ENCODE measurements at regions not wholly inside any gene's neighbourhood (a gene's known extent, or its start where the extent isn't known, plus 50 kb on each side); places are given as distances from the start of the nearest gene placed in this dataset.

DNA sequence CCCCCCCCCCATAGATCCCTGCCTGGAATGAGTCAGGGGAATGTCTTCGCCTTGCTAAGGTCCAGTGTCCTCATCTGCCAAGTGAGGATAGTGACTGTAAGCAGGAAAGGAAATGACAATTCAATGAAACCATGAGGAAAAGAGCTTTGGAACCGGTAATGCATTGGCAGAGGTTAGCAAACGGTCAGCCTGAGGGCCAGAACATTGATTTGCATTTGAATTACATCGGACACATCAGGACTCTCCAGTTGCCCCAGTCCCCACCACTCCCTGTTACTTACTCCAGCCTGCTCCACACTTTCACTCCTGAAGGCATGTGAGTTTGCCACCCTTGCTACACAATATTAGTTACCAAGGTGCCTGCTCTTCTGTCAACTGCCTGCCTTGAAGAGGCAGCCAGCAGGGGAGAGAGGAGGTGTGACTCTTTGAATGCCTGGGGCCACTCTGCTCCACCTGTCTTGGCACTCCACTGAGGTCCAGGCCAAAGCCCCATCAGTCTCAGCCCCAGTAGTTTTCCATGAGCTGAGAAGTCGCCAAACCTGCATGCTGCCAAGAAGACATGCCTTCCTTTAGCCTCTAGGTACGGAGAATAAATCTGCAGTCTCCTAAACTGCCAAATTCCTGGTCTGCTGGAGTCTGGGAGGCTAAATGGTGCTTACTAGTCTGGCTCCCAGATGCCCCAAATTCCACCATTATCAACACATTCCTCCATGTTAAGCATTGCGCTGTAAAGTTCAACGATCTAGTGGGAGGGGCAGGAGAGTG, 191.7 kb upstream of the TLE3 start:
- no peaks in the 10 kb centered on the region for H3K9me3 ChIP-seq (ENCODE audit: control insufficient read depth, insufficient read depth, low read length)
- no peak overlapping the region for H3K4me3 ChIP-seq (ENCODE audit: low read length)
- no peak overlapping the region for H3K4me2 ChIP-seq (ENCODE audit: low read length)
- no peaks in the 10 kb centered on the region for H3K36me3 ChIP-seq (ENCODE audit: control insufficient read depth, low read length)
- H3F3A ChIP-seq (ENCODE audit: control insufficient read depth, insufficient read depth): peaks cover 3% of the 10 kb centered on the region; the same call in 1 of the 2 replicates
- H4K20me1 ChIP-seq (ENCODE audit: control insufficient read depth, insufficient read depth, low read depth, low read length): no peaks in the 10 kb centered on the region
- no peaks in the 10 kb centered on the region for H3K79me2 ChIP-seq (ENCODE audit: control insufficient read depth, low read length)
- no peak overlapping the region for H3K27ac ChIP-seq (ENCODE audit: low read depth, low read length)
- H3K4me1 ChIP-seq (ENCODE audit: control insufficient read depth, low read length): peaks cover 34% of the 10 kb centered on the region
- H3K9me2 ChIP-seq (replicated peaks; ENCODE audit: control insufficient read depth, low read length): no peaks in the 10 kb centered on the region
- no peaks in the 10 kb centered on the region for H3K27me3 ChIP-seq (ENCODE audit: control insufficient read depth, low read length)
- TF ChIP-seq EZH2phosphoT487 (IDR thresholded peaks at IDR 0.05; ENCODE audit: borderline replicate concordance, low read length) (no peak), CTCF (IDR thresholded peaks at IDR 0.05; ENCODE audit: low read depth, low read length, poor library complexity, severe bottlenecking) (no peak)

DNA sequence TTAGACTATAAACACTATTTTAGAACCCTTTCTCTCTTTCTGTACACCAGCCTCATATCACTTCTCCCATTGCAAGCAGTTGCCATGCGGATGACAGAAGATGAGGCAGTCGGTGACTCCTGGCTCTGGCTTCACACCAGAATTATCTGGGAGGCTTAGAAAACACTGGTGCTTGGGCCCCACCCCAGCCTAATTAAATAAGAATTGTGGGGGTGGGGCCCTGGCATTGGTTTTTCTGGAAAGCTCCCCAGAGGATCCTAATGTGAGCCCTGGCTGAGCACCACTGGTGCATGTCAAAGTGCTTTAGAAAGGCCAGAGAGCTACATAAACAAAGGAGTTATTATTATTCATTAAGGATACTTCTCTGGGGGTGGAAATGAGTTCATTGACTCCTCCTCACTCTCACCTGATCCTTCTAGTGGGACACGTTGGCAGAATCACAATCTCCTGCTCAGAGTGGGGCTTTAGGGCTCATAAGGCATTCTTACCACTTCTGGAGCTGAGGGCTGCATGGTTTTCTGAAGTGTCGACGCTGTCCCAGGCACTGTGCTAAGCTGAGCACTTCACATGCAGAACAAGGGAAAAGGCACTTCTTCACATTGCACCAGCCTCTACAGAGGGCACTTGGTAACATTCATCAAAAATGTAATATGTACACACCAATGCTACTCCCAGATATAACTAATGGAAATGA, 188.5 kb upstream of the TLE3 start:
- Histone ChIP-seq H3K27ac (ENCODE audit: low read depth, low read length) (no peak overlapping the region), H3K36me3 (ENCODE audit: control insufficient read depth, low read length) (no peaks in the 10 kb centered on the region), H3K4me3 (ENCODE audit: low read length) (no peak overlapping the region), H3K79me2 (ENCODE audit: control insufficient read depth, low read length) (no peaks in the 10 kb centered on the region), H3K27me3 (ENCODE audit: control insufficient read depth, low read length) (no peaks in the 10 kb centered on the region), H4K20me1 (ENCODE audit: control insufficient read depth, insufficient read depth, low read depth, low read length) (no peaks in the 10 kb centered on the region), H3K4me1 (ENCODE audit: control insufficient read depth, low read length) (peaks cover 57% of the 10 kb centered on the region), H3K9me2 (replicated peaks; ENCODE audit: control insufficient read depth, low read length) (no peaks in the 10 kb centered on the region), H3K9me3 (ENCODE audit: control insufficient read depth, insufficient read depth, low read length) (no peaks in the 10 kb centered on the region), H3F3A (ENCODE audit: control insufficient read depth, insufficient read depth) (peaks cover 3% of the 10 kb centered on the region; the same call in 1 of the 2 replicates), H3K4me2 (ENCODE audit: low read length) (no peak overlapping the region)
- no peak for TF ChIP-seq CTCF (IDR thresholded peaks at IDR 0.05; ENCODE audit: low read depth, low read length, poor library complexity, severe bottlenecking)
- no peak for TF ChIP-seq EZH2phosphoT487 (IDR thresholded peaks at IDR 0.05; ENCODE audit: borderline replicate concordance, low read length)

GRCh38 chr15:70284438-70285214, 186.9 kb upstream of the TLE3 start:
- Histone ChIP-seq H4K20me1 (ENCODE audit: control insufficient read depth, insufficient read depth, low read depth, low read length) (no peaks in the 10 kb centered on the region), H3K27ac (ENCODE audit: low read depth, low read length) (no peak overlapping the region), H3K36me3 (ENCODE audit: control insufficient read depth, low read length) (no peaks in the 10 kb centered on the region), H3K9me2 (replicated peaks; ENCODE audit: control insufficient read depth, low read length) (no peaks in the 10 kb centered on the region), H3K79me2 (ENCODE audit: control insufficient read depth, low read length) (no peaks in the 10 kb centered on the region), H3K9me3 (ENCODE audit: control insufficient read depth, insufficient read depth, low read length) (no peaks in the 10 kb centered on the region), H3F3A (ENCODE audit: control insufficient read depth, insufficient read depth) (peaks cover 3% of the 10 kb centered on the region; the same call in 1 of the 2 replicates), H3K4me1 (ENCODE audit: control insufficient read depth, low read length) (peaks cover 57% of the 10 kb centered on the region), H3K4me2 (ENCODE audit: low read length) (peak overlapping the region; percentile 18; the same call in 1 of the 2 replicates), H3K4me3 (ENCODE audit: low read length) (0 out of 2 replicates have a peak overlapping the region, but pooled peaks have one; percentile 4), H3K27me3 (ENCODE audit: control insufficient read depth, low read length) (no peaks in the 10 kb centered on the region)
- TF ChIP-seq CTCF (IDR thresholded peaks at IDR 0.05; ENCODE audit: low read depth, low read length, poor library complexity, severe bottlenecking): no peak
- TF ChIP-seq EZH2phosphoT487 (IDR thresholded peaks at IDR 0.05; ENCODE audit: borderline replicate concordance, low read length): no peak
